NT2/D1 (cell line): ENCODE measurements at regions not wholly inside any gene's neighbourhood (a gene's known extent, or its start where the extent isn't known, plus 50 kb on each side); places are given as distances from the start of the nearest gene placed in this dataset.

Experiments used
- DNase-seq: peaks from one replicate; pipeline ENCODE4 v3.0.0-alpha.2; 2011; ENCODE audit warnings: low read depth, low spot score
- H3K27me3 ChIP-seq: 2 replicates; pipeline ENCODE4 v1.6.0; 2011; ENCODE audit warnings: mild to moderate bottlenecking; ENCODE audit not compliant: insufficient read length, insufficient read depth
- H3K36me3 ChIP-seq: 2 replicates; pipeline ENCODE4 v1.6.1; 2011; ENCODE audit warnings: mild to moderate bottlenecking, low read length, mixed read lengths; ENCODE audit not compliant: insufficient read depth, insufficient read length
- H3K4me1 ChIP-seq: 2 replicates; pipeline ENCODE4 v1.5.1; 2011; ENCODE audit not compliant: insufficient read depth, insufficient read length
- H3K4me3 ChIP-seq: 2 replicates; pipeline ENCODE4 v1.5.1; 2011; ENCODE audit warnings: low read depth; ENCODE audit not compliant: insufficient read length
- H3K9ac ChIP-seq: 2 replicates; pipeline ENCODE4 v1.6.0; 2011; ENCODE audit warnings: low read depth; ENCODE audit not compliant: insufficient read length
- H3K9me3 ChIP-seq: 2 replicates; pipeline ENCODE4 v1.5.1; 2011; ENCODE audit warnings: mild to moderate bottlenecking, low read length; ENCODE audit not compliant: insufficient read depth
- SUZ12 ChIP-seq: IDR thresholded peaks from 2 replicates; pipeline ENCODE4 v1.6.1; 2011; ENCODE audit not compliant: insufficient read length, insufficient read depth; ENCODE audit errors: extremely low read depth
- YY1 ChIP-seq: IDR thresholded peaks from 2 replicates; pipeline ENCODE4 v1.6.1; 2011; ENCODE audit not compliant: insufficient read length, insufficient read depth
- ZNF274 ChIP-seq: IDR thresholded peaks from 2 replicates; pipeline ENCODE4 v1.6.1; 2011; ENCODE audit warnings: mild to moderate bottlenecking, low read depth, low read length

- no peaks in the 10 kb centered on the region for H3K4me1 ChIP-seq
- H3K4me3 ChIP-seq, result no peak overlapping the region
- no peaks in the 10 kb centered on the region for H3K36me3 ChIP-seq
- no peak for DNase-seq
- H3K27me3 ChIP-seq, result no peaks in the 10 kb centered on the region
- H3K9ac ChIP-seq, result no peak overlapping the region
- TF ChIP-seq YY1 (no peak), SUZ12 (no peak), ZNF274 (no peak)
- no peaks in the 10 kb centered on the region; the same call in 1 of the 2 replicates for H3K9me3 ChIP-seq
Measured at GRCh38 chr3:88209356-88209755, 59.6 kb downstream of the C3orf38 start.

GRCh38 chr3:88211096-88211890 lies 61.5 kb downstream of the C3orf38 start:
- no peak for TF ChIP-seq YY1
- TF ChIP-seq SUZ12, result no peak
- TF ChIP-seq ZNF274, result no peak
- no peaks in the 10 kb centered on the region; the same call in 1 of the 2 replicates for H3K9me3 ChIP-seq
- H3K36me3 ChIP-seq, result no peaks in the 10 kb centered on the region
- H3K4me1 ChIP-seq, result no peaks in the 10 kb centered on the region
- no peaks in the 10 kb centered on the region for H3K27me3 ChIP-seq
- no peak overlapping the region for H3K9ac ChIP-seq
- no peak for DNase-seq
- H3K4me3 ChIP-seq, result no peak overlapping the region

- no peaks in the 10 kb centered on the region for H3K36me3 ChIP-seq
- no peaks in the 10 kb centered on the region for H3K9me3 ChIP-seq
- TF ChIP-seq ZNF274, result no peak
- H3K9ac ChIP-seq, result no peak overlapping the region
- H3K4me3 ChIP-seq, result no peak overlapping the region
- DNase-seq, result peak; percentile 74
- no peaks in the 10 kb centered on the region for H3K27me3 ChIP-seq
- H3K4me1 ChIP-seq, result no peaks in the 10 kb centered on the region
Measured at GRCh38 chr3:88219138-88219792, 69.5 kb downstream of the C3orf38 start.

GRCh38 chr3:88220126-88220525 lies 70.4 kb downstream of the C3orf38 start:
- DNase-seq, result no peak
- TF ChIP-seq YY1 (no peak), ZNF274 (no peak)

GRCh38 chr3:88221726-88222125 lies 72.0 kb downstream of the C3orf38 start:
- Histone ChIP-seq H3K9me3 (no peaks in the 10 kb centered on the region), H3K9ac (no peak overlapping the region), H3K36me3 (no peaks in the 10 kb centered on the region), H3K4me1 (no peaks in the 10 kb centered on the region), H3K27me3 (no peaks in the 10 kb centered on the region), H3K4me3 (no peak overlapping the region)
- DNase-seq, result no peak
- TF ChIP-seq YY1 (no peak), ZNF274 (no peak), SUZ12 (no peak)

More at GRCh38 chr3:88220126-88220525, 70.4 kb downstream of the C3orf38 start:
- no peak overlapping the region for H3K9ac ChIP-seq
- H3K36me3 ChIP-seq, result no peaks in the 10 kb centered on the region
- H3K4me3 ChIP-seq, result no peak overlapping the region
- H3K27me3 ChIP-seq, result no peaks in the 10 kb centered on the region
- H3K9me3 ChIP-seq, result no peaks in the 10 kb centered on the region
- no peaks in the 10 kb centered on the region for H3K4me1 ChIP-seq

- no peaks in the 10 kb centered on the region for H3K27me3 ChIP-seq
- H3K9me3 ChIP-seq, result no peaks in the 10 kb centered on the region
- no peak for DNase-seq
- no peak for TF ChIP-seq YY1
- no peak for TF ChIP-seq ZNF274
- no peak for TF ChIP-seq SUZ12
- H3K4me1 ChIP-seq, result no peaks in the 10 kb centered on the region
- no peaks in the 10 kb centered on the region for H3K36me3 ChIP-seq
- H3K9ac ChIP-seq, result no peak overlapping the region
- H3K4me3 ChIP-seq, result no peak overlapping the region
Measured at GRCh38 chr3:88222343-88222742, 72.6 kb downstream of the C3orf38 start.

- TF ChIP-seq SUZ12, result no peak
- TF ChIP-seq ZNF274, result no peak
- TF ChIP-seq YY1, result no peak
- no peak for DNase-seq
- Histone ChIP-seq H3K9ac (no peak overlapping the region), H3K27me3 (no peaks in the 10 kb centered on the region), H3K9me3 (peaks cover 3% of the 10 kb centered on the region; the same call in 1 of the 2 replicates), H3K4me3 (no peak overlapping the region), H3K4me1 (no peaks in the 10 kb centered on the region), H3K36me3 (no peaks in the 10 kb centered on the region)
Measured at GRCh38 chr3:88225326-88226008, 75.7 kb downstream of the C3orf38 start.
